ENCODE measurements at regions not wholly inside any gene's neighbourhood (a gene's known extent, or its start where the extent isn't known, plus 50 kb on each side); places are given as distances from the start of the nearest gene placed in this dataset.

- no peak for DNase-seq
Measured at GRCh38 chr7:116148108-116148507, 62.2 kb upstream of the TES start.

GRCh38 chr7:116148626-116149025, 61.7 kb upstream of the TES start:
- DNase-seq, result no peak

DNA sequence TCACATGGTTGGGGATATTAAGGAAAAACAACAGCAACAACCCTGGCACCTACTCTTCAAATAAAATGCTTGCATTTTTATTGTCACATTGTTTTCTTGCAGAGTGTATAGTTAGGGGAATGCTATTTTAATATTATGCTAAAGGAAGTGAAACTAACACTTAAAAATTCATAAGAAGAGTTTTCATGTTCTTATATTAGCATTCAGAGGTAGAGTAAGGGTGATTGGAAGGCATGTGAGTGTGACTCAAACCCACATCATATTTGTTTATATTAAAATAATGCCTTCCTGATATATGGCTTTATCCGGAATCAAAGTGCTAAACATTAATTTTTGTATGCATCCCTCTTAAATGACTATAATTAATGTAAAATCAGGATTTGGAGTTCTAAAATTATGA, 59.8 kb upstream of the TES start:
- DNase-seq, result no peak

GRCh38 chr7:116152276-116152675, 58.1 kb upstream of the TES start:
- no peak for DNase-seq

- DNase-seq, result no peak
Measured at GRCh38 chr7:116153050-116153449, 57.3 kb upstream of the TES start.

- DNase-seq, result no peak
Measured at GRCh38 chr7:116159711-116160110, 50.6 kb upstream of the TES start.

Measured in C1 segment of cervical spinal cord (tissue), 14 donors.